ENCODE measurements at regions not wholly inside any gene's neighbourhood (a gene's known extent, or its start where the extent isn't known, plus 50 kb on each side); places are given as distances from the start of the nearest gene placed in this dataset.

DNA sequence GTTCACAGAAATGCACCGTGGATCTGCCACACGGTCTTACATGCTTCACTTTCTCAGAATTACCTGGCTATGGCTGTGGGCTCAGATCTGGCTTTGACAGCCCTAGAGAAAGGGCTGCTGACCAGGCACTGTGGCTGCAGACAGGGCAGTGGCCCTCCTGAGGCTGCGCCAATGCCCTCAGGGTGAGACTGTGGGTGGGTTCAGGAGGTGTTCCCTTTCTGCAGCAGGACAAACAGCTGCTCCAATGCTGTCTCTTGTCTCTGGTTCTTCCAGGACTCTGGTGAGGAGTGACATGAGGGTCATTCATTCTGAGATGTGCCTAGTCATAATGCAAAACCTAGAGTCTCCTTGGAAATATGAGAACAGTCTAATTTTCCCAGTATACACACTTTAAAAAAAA, 90.5 kb upstream of the SMIM21 start:
- no peaks in the 10 kb centered on the region for H3K79me2 ChIP-seq (replicated peaks; ENCODE audit: insufficient read depth)
- Mint-ChIP-seq H3K36me3 (ENCODE audit: low read depth) (no peaks in the 10 kb centered on the region), H3K27me3 (ENCODE audit: insufficient read depth, low read depth, poor library complexity) (peaks cover 4% of the 10 kb centered on the region), H3K27ac (no peak overlapping the region), H3K4me1 (0 out of 3 replicates have a peak, but pooled peaks cover 3% of the 10 kb centered on the region), H3K4me3 (no peak overlapping the region), H3K9me3 (peaks cover 17% of the 10 kb centered on the region)
- TF ChIP-seq ZNF462 (CRISPR knock-in tag; IDR thresholded peaks at IDR 0.05) (no peak), CREB1 (CRISPR knock-in tag; IDR thresholded peaks at IDR 0.05; ENCODE audit: low read depth) (no peak), POLR2AphosphoS5 (IDR thresholded peaks at IDR 0.05; ENCODE audit: low read depth) (no peak), ZNF331 (CRISPR knock-in tag; IDR thresholded peaks at IDR 0.05; ENCODE audit: low read depth) (no peak), EZH2phosphoT487 (IDR thresholded peaks at IDR 0.05; ENCODE audit: unreplicated experiment) (no peak), EZH2 (IDR thresholded peaks at IDR 0.05; ENCODE audit: low read depth, unreplicated experiment) (no peak), STAT1 (IDR thresholded peaks at IDR 0.05; ENCODE audit: unreplicated experiment) (no peak), JUNB (IDR thresholded peaks at IDR 0.05; ENCODE audit: unreplicated experiment) (no peak), NANOG (IDR thresholded peaks at IDR 0.05; ENCODE audit: borderline replicate concordance) (no peak), ZNF114 (CRISPR knock-in tag; IDR thresholded peaks at IDR 0.05) (no peak)
- TF ChIP-seq, protein P1, sequence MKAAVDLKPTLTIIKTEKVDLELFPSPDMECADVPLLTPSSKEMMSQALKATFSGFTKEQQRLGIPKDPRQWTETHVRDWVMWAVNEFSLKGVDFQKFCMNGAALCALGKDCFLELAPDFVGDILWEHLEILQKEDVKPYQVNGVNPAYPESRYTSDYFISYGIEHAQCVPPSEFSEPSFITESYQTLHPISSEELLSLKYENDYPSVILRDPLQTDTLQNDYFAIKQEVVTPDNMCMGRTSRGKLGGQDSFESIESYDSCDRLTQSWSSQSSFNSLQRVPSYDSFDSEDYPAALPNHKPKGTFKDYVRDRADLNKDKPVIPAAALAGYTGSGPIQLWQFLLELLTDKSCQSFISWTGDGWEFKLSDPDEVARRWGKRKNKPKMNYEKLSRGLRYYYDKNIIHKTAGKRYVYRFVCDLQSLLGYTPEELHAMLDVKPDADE (IDR thresholded peaks at IDR 0.05), result no peak
- TF ChIP-seq, protein P2, sequence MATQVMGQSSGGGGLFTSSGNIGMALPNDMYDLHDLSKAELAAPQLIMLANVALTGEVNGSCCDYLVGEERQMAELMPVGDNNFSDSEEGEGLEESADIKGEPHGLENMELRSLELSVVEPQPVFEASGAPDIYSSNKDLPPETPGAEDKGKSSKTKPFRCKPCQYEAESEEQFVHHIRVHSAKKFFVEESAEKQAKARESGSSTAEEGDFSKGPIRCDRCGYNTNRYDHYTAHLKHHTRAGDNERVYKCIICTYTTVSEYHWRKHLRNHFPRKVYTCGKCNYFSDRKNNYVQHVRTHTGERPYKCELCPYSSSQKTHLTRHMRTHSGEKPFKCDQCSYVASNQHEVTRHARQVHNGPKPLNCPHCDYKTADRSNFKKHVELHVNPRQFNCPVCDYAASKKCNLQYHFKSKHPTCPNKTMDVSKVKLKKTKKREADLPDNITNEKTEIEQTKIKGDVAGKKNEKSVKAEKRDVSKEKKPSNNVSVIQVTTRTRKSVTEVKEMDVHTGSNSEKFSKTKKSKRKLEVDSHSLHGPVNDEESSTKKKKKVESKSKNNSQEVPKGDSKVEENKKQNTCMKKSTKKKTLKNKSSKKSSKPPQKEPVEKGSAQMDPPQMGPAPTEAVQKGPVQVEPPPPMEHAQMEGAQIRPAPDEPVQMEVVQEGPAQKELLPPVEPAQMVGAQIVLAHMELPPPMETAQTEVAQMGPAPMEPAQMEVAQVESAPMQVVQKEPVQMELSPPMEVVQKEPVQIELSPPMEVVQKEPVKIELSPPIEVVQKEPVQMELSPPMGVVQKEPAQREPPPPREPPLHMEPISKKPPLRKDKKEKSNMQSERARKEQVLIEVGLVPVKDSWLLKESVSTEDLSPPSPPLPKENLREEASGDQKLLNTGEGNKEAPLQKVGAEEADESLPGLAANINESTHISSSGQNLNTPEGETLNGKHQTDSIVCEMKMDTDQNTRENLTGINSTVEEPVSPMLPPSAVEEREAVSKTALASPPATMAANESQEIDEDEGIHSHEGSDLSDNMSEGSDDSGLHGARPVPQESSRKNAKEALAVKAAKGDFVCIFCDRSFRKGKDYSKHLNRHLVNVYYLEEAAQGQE (IDR thresholded peaks at IDR 0.05; ENCODE audit: unreplicated experiment), result no peak
- TF ChIP-seq, protein P3, sequence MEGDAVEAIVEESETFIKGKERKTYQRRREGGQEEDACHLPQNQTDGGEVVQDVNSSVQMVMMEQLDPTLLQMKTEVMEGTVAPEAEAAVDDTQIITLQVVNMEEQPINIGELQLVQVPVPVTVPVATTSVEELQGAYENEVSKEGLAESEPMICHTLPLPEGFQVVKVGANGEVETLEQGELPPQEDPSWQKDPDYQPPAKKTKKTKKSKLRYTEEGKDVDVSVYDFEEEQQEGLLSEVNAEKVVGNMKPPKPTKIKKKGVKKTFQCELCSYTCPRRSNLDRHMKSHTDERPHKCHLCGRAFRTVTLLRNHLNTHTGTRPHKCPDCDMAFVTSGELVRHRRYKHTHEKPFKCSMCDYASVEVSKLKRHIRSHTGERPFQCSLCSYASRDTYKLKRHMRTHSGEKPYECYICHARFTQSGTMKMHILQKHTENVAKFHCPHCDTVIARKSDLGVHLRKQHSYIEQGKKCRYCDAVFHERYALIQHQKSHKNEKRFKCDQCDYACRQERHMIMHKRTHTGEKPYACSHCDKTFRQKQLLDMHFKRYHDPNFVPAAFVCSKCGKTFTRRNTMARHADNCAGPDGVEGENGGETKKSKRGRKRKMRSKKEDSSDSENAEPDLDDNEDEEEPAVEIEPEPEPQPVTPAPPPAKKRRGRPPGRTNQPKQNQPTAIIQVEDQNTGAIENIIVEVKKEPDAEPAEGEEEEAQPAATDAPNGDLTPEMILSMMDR (conservative IDR thresholded peaks at IDR 0.05; ENCODE audit: low read depth in 2 of 2), result no peak
- no peaks in the 10 kb centered on the region for H3K27me3 ChIP-seq (ENCODE audit: insufficient read depth)
- H3K4me2 ChIP-seq, result no peak overlapping the region
- DNase-seq (ENCODE audit: low spot score), result no peak
- no peak overlapping the region for H3K4me3 ChIP-seq
- H3F3A ChIP-seq (replicated peaks; ENCODE audit: low read depth), result no peaks in the 10 kb centered on the region
- no peak for ATAC-seq
- H3K9me2 ChIP-seq (ENCODE audit: insufficient read depth), result 0 out of 2 replicates have a peak, but pooled peaks cover 3% of the 10 kb centered on the region
- H4K20me1 ChIP-seq (replicated peaks; ENCODE audit: insufficient read depth), result no peaks in the 10 kb centered on the region
- H3K27ac ChIP-seq (ENCODE audit: low read depth), result no peak overlapping the region
- no peaks in the 10 kb centered on the region for H3K4me1 ChIP-seq (ENCODE audit: insufficient read depth)
- H2AFZ ChIP-seq, result no peak overlapping the region
- no peaks in the 10 kb centered on the region for H3K36me3 ChIP-seq (ENCODE audit: insufficient read depth)

Data from GM23338 (cell line).